ENCODE measurements at regions not wholly inside any gene's neighbourhood (a gene's known extent, or its start where the extent isn't known, plus 50 kb on each side); places are given as distances from the start of the nearest gene placed in this dataset.
"Not testable (repeated sequence)": the region's sequence is repeated elsewhere in the genome, so short reads cannot be mapped to it uniquely, and the experiment has no call there.

GRCh38 chr6:164101859-164102258 lies 687.3 kb downstream of the QKI start:
- DNase-seq: no peak
- no peak for ATAC-seq
- intact Hi-C loops (cut with DNase I): loop anchor here (10.0 kb wide), 2 partner anchors 137 to 517 kb away; no protein-coding TSS in a partner anchor

GRCh38 chr6:164099269-164099865 lies 684.8 kb downstream of the QKI start:
- intact Hi-C loops (cut with DNase I): loop anchor here in 1 of 2 donors (2.0 kb wide), 1 partner anchor 137 kb away; no protein-coding TSS in a partner anchor
- ATAC-seq: peak in 1 of 2 donors; percentile 12
- no peak for DNase-seq

GRCh38 chr6:164098857-164099267 lies 684.3 kb downstream of the QKI start:
- ATAC-seq: peak; percentile 90 to 94
- peak; percentile 72 for DNase-seq
- intact Hi-C loops (cut with DNase I): loop anchor here in 1 of 2 donors (2.0 kb wide), 1 partner anchor 136 kb away; no protein-coding TSS in a partner anchor

GRCh38 chr6:164097551-164098398 lies 683.3 kb downstream of the QKI start:
- ATAC-seq (peak; percentile 48 to 75), DNase-seq (no peak)
- intact Hi-C loops (cut with DNase I): loop anchor here in 1 of 2 donors (2.0 kb wide), 1 partner anchor 135 kb away; no protein-coding TSS in a partner anchor

- no peak for DNase-seq
- ATAC-seq: no peak
- intact Hi-C loops (cut with DNase I): no loop called here
Measured at GRCh38 chr6:164097056-164097455, 682.5 kb downstream of the QKI start.

GRCh38 chr6:164095056-164095455 lies 680.5 kb downstream of the QKI start:
- intact Hi-C loops (cut with DNase I): no loop called here
- ATAC-seq (no peak), DNase-seq (no peak)

- intact Hi-C loops (cut with DNase I): no loop called here
- ATAC-seq: no peak
- no peak for DNase-seq
Measured at GRCh38 chr6:164087870-164088269, 673.4 kb downstream of the QKI start.

- intact Hi-C loops (cut with DNase I): no loop called here
- ATAC-seq (no peak), DNase-seq (no peak)
Measured at GRCh38 chr6:164087211-164087610, 672.7 kb downstream of the QKI start.

- ATAC-seq (peak; percentile 55 to 58), DNase-seq (no peak)
- intact Hi-C loops (cut with DNase I): no loop called here
Measured at GRCh38 chr6:164086076-164086887, 671.8 kb downstream of the QKI start.

- intact Hi-C loops (cut with DNase I): no loop called here
- peak; percentile 94 to 97 for ATAC-seq
- DNase-seq: peak; percentile 89
Measured at GRCh38 chr6:164085091-164086075, 670.9 kb downstream of the QKI start.

- intact Hi-C loops (cut with DNase I): no loop called here
- DNase-seq (no peak), ATAC-seq (no peak)
Measured at GRCh38 chr6:164079275-164079600, 664.7 kb downstream of the QKI start.

GRCh38 chr6:164078532-164079274 lies 664.2 kb downstream of the QKI start:
- intact Hi-C loops (cut with DNase I): no loop called here
- DNase-seq (no peak), ATAC-seq (peak; percentile 66 to 71)

- intact Hi-C loops (cut with DNase I); DNase-seq; ATAC-seq: not testable (repeated sequence)
Measured at GRCh38 chr6:164076818-164077532, 662.5 kb downstream of the QKI start.

- intact Hi-C loops (cut with DNase I): no loop called here
- DNase-seq (no peak), ATAC-seq (no peak)
Measured at GRCh38 chr6:164075981-164076615, 661.6 kb downstream of the QKI start.

- no peak for DNase-seq
- intact Hi-C loops (cut with DNase I): no loop called here
- ATAC-seq: peak in 1 of 2 donors; percentile 27
Measured at GRCh38 chr6:164072240-164072666, 657.7 kb downstream of the QKI start.

GRCh38 chr6:164069350-164069990 lies 655.0 kb downstream of the QKI start:
- ATAC-seq (peak; percentile 59 to 88), DNase-seq (peak; percentile 68)

More at GRCh38 chr6:164069350-164069990, 655.0 kb downstream of the QKI start:
- intact Hi-C loops (cut with DNase I): no loop called here
